ENCODE measurements at regions not wholly inside any gene's neighbourhood (a gene's known extent, or its start where the extent isn't known, plus 50 kb on each side); places are given as distances from the start of the nearest gene placed in this dataset.

DNA sequence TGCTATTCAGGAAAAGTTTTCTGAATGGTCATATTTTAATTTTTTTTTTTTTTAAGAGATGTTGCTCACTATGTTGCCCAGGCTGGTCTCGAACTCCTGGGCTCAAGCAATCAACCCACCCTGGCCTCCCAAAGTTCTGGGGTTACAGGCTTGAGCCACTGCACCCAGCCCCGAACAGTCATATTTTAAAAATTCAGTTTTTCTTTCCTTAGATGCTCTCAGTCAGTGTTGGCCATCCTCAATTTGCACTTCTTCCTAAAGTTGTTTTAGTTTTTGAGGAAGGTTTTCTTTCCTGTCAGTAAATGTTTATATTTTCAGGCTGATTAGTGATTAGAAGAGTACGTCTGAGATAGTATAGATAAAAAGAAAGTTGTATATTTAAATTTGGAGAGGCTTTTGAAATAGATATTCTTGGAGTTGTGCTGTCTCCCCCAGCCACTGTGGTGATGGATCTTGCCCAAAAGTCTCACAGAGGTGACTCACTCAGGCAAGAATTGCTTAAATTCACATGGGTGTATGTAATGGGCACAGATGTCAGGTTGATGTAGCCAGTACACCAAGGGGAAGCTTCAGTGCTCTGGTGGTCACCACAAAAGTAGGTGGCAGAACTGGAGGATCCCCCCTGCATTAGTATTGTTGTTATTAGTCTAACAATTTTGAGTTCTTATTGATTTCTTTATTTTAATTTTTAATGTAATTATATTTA lies 72.2 kb upstream of the ELOVL6 start:
- TF ChIP-seq, protein P1, sequence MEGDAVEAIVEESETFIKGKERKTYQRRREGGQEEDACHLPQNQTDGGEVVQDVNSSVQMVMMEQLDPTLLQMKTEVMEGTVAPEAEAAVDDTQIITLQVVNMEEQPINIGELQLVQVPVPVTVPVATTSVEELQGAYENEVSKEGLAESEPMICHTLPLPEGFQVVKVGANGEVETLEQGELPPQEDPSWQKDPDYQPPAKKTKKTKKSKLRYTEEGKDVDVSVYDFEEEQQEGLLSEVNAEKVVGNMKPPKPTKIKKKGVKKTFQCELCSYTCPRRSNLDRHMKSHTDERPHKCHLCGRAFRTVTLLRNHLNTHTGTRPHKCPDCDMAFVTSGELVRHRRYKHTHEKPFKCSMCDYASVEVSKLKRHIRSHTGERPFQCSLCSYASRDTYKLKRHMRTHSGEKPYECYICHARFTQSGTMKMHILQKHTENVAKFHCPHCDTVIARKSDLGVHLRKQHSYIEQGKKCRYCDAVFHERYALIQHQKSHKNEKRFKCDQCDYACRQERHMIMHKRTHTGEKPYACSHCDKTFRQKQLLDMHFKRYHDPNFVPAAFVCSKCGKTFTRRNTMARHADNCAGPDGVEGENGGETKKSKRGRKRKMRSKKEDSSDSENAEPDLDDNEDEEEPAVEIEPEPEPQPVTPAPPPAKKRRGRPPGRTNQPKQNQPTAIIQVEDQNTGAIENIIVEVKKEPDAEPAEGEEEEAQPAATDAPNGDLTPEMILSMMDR (conservative IDR thresholded peaks at IDR 0.05 in 1 of 2, IDR thresholded peaks at IDR 0.05 in 1 of 2; ENCODE audit: low read depth in 1 of 2, low read length in 2 of 2) = no peak
- TF ChIP-seq EZH2 (IDR thresholded peaks at IDR 0.05; ENCODE audit: low read length, missing control alignments) = no peak

Data from fibroblast of lung (primary cell).